ENCODE measurements at regions not wholly inside any gene's neighbourhood (a gene's known extent, or its start where the extent isn't known, plus 50 kb on each side); places are given as distances from the start of the nearest gene placed in this dataset.

- Histone ChIP-seq H3K9me3 (replicated peaks; ENCODE audit: control insufficient read depth, insufficient read depth, low read depth, low read length) (no peaks in the 10 kb centered on the region), H3K79me2 (ENCODE audit: control insufficient read depth, insufficient read depth, low read length) (no peaks in the 10 kb centered on the region), H3K4me1 (replicated peaks in 1 of 2; ENCODE audit: control insufficient read depth in 2 of 2, insufficient read depth in 2 of 2, low read length in 2 of 2) (no peaks in the 10 kb centered on the region), H3K4me2 (ENCODE audit: insufficient read depth, low read length) (no peak overlapping the region), H2AFZ (ENCODE audit: low read depth, low read length) (no peak overlapping the region), H3K9me1 (ENCODE audit: control insufficient read depth, insufficient read depth, low read length) (no peaks in the 10 kb centered on the region), H3K27ac (ENCODE audit: extremely low read depth, low read depth, low read length) (no peak overlapping the region), H4K20me1 (replicated peaks; ENCODE audit: control insufficient read depth, insufficient read depth, low read length) (no peaks in the 10 kb centered on the region), H3K36me3 (ENCODE audit: control insufficient read depth, insufficient read depth, low read length) (no peaks in the 10 kb centered on the region), H3K9ac (ENCODE audit: insufficient read depth in 1 of 2, low read depth in 2 of 2, low read length in 2 of 2) (no peak overlapping the region), H3K4me3 (no peak overlapping the region), H3K27me3 (ENCODE audit: control insufficient read depth in 2 of 2, insufficient read depth in 2 of 2, low read length in 2 of 2) (peaks cover 8 to 34% of the 10 kb centered on the region in 2 experiments; a peak in 3 of 5 replicates)
- intact Hi-C loops (cut with micrococcal nuclease) (no loop called here), in situ Hi-C loops (cut with MboI) (no loop called here)
- TF ChIP-seq FOXK1 (CRISPR knock-in tag; IDR thresholded peaks at IDR 0.05; ENCODE audit: borderline replicate concordance), result no peak
- FAIRE-seq (no peak), ATAC-seq (no peak), DNase-seq (ENCODE audit: extremely low read depth in 1 of 4, low spot score in 3 of 4) (no peak)
- WGBS (ENCODE audit: insufficient coverage, low coverage, missing lambda C conversion rate), result 0% methylated on average over 1 of the region's 1 CpG
- ChIA-PET CTCF (ENCODE audit: low intra/inter-chr PET ratio) (no interaction called here), POLR2A (no interaction called here)
- no TSS peak for BruUV-seq (replicated peaks)
Observed at GRCh38 chr4:184933311-184933710, 85.0 kb upstream of the HELT start.

GRCh38 chr4:184934184-184934583 lies 84.1 kb upstream of the HELT start:
- no peak overlapping the region for H3K4me2 ChIP-seq (ENCODE audit: insufficient read depth, low read length)
- no peaks in the 10 kb centered on the region for H3K4me1 ChIP-seq (replicated peaks in 1 of 2; ENCODE audit: control insufficient read depth in 2 of 2, insufficient read depth in 2 of 2, low read length in 2 of 2)
- WGBS (ENCODE audit: insufficient coverage, low coverage, missing lambda C conversion rate), result 0% methylated on average over 2 of the region's 2 CpGs
- CTCF ChIA-PET (ENCODE audit: low intra/inter-chr PET ratio), result no interaction called here
- no peaks in the 10 kb centered on the region for H3K9me3 ChIP-seq (replicated peaks; ENCODE audit: control insufficient read depth, insufficient read depth, low read depth, low read length)
- no peaks in the 10 kb centered on the region for H3K79me2 ChIP-seq (ENCODE audit: control insufficient read depth, insufficient read depth, low read length)
- in situ Hi-C loops (cut with MboI) (no loop called here), intact Hi-C loops (cut with micrococcal nuclease) (no loop called here)
- H3K27ac ChIP-seq (ENCODE audit: extremely low read depth, low read depth, low read length), result no peak overlapping the region
- no peak for DNase-seq (ENCODE audit: extremely low read depth in 1 of 4, low spot score in 3 of 4)
- ATAC-seq, result 0 out of 3 replicates have a peak, but pooled peaks have one; percentile 21
- no peaks in the 10 kb centered on the region for H3K36me3 ChIP-seq (ENCODE audit: control insufficient read depth, insufficient read depth, low read length)
- no TSS peak for BruUV-seq (replicated peaks)
- peaks cover 8 to 33% of the 10 kb centered on the region in 2 experiments; a peak in 3 of 5 replicates for H3K27me3 ChIP-seq (ENCODE audit: control insufficient read depth in 2 of 2, insufficient read depth in 2 of 2, low read length in 2 of 2)
- no peaks in the 10 kb centered on the region for H4K20me1 ChIP-seq (replicated peaks; ENCODE audit: control insufficient read depth, insufficient read depth, low read length)
- H3K9ac ChIP-seq (ENCODE audit: insufficient read depth in 1 of 2, low read depth in 2 of 2, low read length in 2 of 2), result no peak overlapping the region
- FAIRE-seq, result no peak
- H3K4me3 ChIP-seq, result no peak overlapping the region
- POLR2A ChIA-PET, result no interaction called here
- no peaks in the 10 kb centered on the region for H3K9me1 ChIP-seq (ENCODE audit: control insufficient read depth, insufficient read depth, low read length)
- TF ChIP-seq C11orf30 (IDR thresholded peaks at IDR 0.05; ENCODE audit: low read depth), result peak; percentile 38; the same call in 1 of the 2 replicates
- TF ChIP-seq SPI1 (IDR thresholded peaks at IDR 0.05; ENCODE audit: borderline replicate concordance, low read depth, low read length), result no peak
- peak; percentile 27; the same call in 1 of the 2 replicates for TF ChIP-seq MAFK (IDR thresholded peaks at IDR 0.05; ENCODE audit: low read length)
- peak; percentile 60; the same call in 1 of the 2 replicates for TF ChIP-seq ZNF766 (CRISPR knock-in tag; conservative IDR thresholded peaks at IDR 0.05)
- TF ChIP-seq NFE2 (IDR thresholded peaks at IDR 0.05; ENCODE audit: low read depth), result peak; percentile 21; the same call in 1 of the 2 replicates
- no peak for TF ChIP-seq ERF (CRISPR knock-in tag; IDR thresholded peaks at IDR 0.05)
- no peak for TF ChIP-seq ZNF3 (CRISPR knock-in tag; IDR thresholded peaks at IDR 0.05)
- H2AFZ ChIP-seq (ENCODE audit: low read depth, low read length), result no peak overlapping the region

Data from K562 (cell line).